ENCODE measurements at regions not wholly inside any gene's neighbourhood (a gene's known extent, or its start where the extent isn't known, plus 50 kb on each side); places are given as distances from the start of the nearest gene placed in this dataset.

DNA sequence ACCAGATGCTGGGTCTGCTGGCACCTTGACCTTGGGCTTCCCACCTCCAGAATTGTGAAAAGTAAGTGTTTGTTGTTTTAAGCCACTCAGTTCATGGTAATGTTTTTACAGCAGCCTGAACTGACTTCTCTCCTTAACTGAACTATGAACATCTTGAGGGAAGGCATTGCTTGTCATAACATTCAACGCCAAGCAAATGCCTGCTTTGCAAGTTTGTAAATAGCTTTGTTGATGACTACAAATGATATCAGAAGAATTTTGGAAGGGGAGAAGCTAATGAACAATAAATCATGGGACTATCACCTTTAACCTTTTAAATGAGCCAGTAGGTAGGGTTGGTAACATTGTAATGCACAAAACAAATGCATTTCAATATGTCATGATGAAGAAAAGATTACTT lies 402.4 kb upstream of the ADARB2 start:
- no peak for DNase-seq

DNA sequence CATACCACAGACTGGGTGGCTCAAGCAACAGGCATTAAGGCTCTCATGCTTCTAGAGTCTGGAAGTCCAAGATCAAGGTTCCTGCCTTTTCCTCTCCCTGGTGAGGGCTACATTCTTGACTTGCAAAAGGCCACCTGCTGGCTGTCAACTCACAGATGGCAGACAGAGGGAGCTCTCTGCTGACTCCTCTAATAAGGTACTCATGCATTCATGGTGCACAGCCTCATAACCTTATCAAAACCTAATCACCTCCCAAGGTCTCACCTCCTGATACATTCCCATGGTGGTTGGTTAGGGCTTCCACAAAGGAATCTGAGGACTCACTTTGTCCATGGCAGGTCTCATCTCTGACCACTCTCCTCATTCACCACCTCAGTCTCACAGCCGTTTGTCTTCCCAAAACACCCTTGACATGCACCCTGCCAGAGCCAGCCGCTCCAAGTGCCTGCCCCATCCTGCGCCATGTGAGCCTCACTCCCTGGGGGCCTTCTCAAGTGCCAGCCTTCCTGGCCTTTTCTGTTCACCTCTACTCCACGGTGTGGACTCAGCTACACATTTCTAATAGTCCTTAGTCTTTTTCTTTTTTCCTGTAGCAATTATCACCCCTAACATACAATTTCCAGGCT lies 400.3 kb upstream of the ADARB2 start:
- no peak for DNase-seq

DNA sequence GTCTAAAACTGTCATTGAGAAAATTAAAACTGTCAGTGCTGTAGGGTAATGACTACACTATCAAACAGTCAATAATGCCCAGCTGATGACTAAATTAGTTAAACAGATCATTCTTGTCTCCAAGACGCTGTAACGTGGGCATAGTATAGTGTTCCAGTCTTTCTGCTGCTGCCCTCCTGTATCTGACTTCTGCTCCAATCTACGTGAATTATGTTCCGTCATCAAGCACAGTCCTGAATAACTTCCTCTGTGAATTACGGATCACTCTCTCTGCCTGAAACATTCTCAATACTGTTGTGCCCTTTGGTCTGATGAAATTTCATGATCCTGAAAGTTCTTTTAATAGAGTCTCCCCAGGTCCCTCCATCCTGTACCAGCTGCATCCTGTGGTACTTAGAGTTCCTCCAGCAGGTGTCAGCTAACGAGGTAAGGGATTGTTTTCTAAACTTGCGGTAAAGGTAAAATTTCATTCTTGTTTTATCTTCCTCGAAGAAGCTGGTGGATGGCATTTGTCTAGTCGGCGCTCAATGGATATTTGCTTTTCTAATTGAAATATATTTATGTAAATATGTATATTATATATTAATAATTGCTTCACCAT lies 393.5 kb upstream of the ADARB2 start:
- no peak for DNase-seq

DNA sequence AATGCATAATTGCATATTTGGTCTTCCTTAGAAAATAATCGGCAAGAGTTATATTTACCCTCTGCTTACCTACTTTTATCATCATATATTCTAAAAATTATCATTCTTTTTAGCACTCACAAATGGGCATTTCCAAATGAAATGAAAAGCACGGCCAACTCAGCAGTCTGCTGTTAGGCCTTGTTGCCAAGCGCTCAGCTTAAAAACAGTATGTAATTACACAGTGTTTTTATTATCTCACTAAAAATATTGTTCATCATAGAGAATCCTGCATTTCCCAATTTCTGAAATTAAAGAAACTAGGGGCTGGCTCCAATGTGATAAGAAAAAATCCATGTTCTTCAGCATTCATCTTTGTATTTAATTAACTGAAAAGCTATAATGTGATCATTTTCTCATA lies 391.7 kb upstream of the ADARB2 start:
- DNase-seq = no peak

DNA sequence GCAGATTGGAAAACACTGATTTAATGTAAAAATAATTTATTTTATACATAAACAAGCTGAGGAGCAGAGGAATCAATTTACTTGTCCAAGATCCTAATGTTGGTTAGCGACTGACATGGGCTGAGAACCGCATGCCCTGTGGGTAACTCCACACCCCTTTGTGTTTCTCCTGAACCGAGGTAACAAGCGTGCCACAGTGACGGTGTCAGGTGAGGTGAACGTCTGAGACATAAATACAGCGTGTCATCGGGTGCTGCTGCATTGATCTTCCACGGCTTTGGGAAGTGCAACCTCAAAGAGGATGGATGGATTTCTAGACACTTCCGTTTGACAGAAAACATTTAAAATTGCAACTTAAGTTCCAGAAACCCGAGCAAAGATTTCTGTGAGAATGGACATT lies 386.8 kb upstream of the ADARB2 start:
- DNase-seq = no peak

DNA sequence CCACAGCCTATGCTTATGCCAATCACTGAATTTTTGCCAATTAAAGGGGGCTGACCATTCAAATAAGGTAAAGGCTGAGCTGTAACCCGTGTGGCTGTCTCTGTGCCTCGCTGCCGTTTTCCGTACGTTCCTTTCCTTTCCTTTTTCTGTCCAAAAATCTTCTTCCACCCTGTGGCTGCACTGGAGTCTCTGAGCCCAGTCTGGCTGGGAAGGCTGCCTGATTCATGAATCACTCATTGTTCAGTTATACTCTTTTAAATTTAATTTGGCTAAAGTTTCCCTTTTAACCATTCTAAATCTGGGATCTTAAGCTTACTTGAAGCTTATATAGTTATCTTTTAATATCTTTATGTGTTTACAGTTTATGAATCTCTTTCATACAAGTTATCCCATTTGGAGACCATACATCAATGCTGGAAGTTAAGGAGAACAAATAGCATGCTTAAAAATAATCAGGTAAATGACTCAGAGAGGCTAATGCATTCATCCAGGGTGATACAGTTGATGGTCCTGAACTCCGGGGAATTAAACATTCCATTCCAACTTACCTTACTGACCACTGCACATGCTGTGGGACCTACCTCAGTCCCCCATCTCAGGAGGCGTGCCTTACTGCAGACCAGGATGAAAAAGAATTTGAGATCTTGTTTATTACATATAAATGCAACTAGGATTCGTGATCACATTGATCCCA lies 385.3 kb upstream of the ADARB2 start:
- no peak for DNase-seq

DNA sequence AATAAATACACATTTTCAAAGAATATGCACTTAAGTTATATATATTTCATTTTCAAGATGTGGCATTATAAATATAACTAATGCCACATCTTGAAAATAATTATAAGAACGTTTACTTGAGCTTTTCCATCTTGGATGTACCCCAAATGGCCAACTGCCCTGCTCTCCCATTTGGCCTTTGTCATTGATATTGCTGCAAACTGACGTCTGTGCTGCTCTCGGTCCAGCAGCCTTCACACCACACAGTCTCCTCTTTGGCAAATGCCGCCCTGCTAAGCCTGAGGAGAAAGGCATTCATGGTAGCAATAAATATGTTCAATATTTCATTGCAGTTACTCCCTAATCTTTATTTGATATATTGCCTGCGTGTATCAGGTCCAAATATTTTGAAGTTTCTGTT lies 384.6 kb upstream of the ADARB2 start:
- DNase-seq = no peak

DNA sequence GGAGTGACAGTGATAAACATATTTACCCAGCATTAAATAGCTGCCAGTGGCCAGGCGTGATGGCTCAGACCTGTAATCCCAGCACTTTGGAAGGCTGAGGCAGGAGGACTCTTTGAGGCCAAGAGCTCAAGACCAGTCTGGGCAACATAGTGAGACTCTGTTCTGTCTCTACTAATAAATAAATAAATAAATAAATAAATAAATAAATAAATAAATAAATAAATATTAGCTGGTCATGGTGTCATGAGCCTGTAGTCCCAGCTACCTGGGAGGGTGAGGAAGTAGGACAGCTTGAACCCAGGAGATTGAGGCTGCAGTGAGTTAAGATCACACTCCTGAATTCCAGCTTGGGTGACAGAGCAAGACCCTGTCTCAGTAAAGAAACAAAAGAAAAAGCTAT lies 384.0 kb upstream of the ADARB2 start:
- no peak for DNase-seq

DNA sequence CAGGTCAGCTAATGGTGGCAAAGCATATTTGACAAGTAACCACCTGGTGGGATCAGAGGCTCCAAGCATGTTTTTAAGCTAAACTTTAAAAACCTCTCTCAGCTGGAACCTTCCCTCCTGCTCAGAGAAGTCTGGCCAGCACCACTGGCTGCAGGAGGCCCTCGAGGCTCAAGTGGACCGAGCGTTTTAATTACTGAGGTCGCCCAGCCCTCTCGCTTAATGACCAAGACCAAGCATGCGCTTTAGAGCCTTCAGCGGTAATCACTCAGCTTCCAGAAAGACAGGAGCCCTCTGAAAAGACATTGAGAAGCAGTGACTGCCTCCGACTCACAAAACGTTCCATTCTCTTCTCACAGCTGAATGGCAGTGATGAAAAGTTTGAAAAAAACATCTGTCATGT lies 383.4 kb upstream of the ADARB2 start:
- DNase-seq = no peak

DNA sequence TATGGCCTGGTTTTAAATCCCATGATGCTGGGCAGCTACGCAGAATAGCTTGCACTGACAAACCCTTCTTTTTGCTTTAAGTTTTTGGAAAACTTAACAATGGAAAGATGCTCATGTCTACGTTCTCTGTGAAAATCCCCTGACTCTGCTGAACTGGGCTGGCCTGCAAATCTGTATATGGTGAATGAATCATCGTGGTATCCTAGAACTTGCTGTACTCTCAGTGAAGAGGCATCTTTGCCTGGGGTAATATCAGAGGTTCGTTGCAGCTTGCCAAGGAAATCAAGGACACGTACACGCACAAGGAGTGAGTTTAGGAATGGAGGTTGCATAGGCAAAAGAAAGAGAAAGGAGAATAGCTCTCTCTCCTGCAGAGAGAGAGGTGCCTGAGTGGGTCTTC lies 382.0 kb upstream of the ADARB2 start:
- DNase-seq = no peak

DNA sequence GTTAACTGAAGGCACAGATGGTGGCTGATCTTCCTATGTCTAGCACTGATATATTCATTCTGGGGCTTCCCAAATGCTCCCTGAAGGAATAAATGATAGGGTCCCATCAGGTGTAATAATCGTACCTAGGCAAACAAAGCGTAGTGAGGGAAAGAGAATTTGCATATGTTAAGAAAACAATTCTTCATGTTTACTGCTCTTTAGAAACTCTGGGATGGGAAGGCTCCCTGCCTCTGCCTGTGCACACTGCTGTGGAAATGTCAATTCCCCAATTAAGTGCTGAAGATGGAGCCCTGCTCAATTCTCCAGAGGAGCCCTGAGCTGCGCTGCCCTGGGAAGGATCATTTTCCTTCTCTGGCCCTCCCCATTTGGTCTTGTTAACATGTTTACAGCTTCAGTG lies 380.9 kb upstream of the ADARB2 start:
- DNase-seq = no peak

DNA sequence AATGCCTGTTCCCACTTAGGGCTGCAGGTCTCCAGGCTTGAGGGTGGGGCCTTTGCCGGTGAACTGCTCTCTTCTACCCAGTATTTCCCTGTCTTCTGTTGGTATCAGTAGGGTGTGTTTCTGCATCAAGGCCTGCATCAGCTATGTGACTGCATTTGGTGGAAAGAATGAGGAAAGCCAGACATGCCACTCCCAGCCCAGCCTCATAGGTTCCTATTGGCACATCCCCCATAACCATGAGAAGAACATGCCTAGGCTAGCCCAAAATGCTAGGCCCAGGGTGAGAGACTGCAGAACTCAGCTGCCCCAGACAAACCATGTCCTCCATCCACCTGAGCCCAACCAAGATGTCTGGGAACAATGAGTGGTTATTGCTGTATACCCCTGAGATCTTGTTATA lies 380.3 kb upstream of the ADARB2 start:
- no peak for DNase-seq

DNA sequence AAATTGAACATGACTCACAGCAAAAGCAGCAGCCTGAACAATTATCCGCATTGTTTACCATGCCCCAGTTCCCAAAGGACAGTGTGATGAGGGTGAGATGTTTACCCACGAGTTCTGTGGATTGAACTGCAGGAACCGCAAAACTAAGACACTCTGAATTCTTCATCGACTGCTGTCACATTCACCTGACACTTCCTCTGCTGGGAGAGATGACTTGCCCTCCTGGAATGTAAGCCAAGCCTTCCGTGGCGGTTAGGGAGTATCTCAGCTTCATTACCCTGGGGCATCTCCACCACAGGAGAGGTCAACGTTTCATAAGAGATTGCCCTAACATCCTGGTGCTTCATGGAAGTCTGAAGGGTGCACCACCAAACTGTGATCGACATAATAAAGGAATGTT lies 374.6 kb upstream of the ADARB2 start:
- DNase-seq = no peak

DNA sequence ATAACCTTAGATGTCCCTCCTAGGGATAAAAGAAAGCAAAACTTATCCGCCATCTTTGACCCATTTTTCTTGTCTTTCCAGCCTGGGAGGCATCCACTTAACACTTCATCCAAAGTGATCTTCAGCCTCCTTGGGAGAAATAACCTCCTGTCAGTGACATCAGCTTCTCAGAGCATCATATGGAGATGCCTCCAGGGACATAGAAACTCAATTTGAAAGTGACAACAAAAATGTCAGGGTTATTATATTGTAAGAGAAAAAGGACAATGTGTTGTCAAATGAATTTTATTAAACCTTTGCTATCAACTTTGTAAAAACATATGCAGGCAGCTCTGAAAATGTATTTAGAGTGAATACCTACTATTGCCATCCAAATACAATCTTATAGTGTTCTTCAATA lies 371.2 kb upstream of the ADARB2 start:
- no peak for DNase-seq

DNA sequence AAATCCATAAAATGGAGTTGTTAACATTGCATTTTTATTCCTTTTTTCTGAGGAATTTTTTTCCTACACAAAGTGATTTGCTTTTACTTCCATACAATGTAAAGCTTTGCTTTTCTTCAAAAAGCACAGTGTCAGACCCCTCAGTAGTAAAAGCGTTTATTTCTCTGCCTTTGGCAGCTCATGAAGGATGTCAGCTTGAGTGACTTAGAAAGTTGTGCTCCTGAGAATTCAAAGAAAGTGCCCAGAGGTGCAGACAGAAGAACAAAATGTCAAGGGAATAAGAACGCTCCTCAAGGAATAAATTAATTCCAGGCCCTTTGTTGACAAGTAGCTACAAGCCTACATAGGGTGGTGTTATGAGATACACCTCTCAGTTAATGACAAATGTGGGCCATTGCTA lies 369.3 kb upstream of the ADARB2 start:
- no peak for DNase-seq

DNA sequence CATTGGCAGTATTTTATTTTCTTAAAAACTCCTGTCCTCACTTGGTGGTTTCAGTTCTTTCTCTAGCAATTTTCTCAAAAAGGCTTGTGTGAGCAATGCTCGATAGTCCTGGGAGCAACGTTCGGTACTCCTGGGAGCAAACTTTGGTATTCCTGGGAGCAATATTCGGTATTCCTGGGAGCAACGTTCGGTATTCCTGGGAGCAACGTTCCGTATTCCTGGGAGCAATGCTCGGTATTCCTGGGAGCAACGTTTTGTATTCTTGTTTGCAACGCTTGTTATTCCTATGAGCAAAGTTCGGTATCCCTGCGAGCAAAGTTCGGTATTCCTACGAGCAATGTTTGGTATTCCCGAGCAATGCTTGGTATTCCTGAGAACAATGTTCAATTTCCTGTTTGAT lies 362.0 kb upstream of the ADARB2 start:
- no peak for DNase-seq

DNA sequence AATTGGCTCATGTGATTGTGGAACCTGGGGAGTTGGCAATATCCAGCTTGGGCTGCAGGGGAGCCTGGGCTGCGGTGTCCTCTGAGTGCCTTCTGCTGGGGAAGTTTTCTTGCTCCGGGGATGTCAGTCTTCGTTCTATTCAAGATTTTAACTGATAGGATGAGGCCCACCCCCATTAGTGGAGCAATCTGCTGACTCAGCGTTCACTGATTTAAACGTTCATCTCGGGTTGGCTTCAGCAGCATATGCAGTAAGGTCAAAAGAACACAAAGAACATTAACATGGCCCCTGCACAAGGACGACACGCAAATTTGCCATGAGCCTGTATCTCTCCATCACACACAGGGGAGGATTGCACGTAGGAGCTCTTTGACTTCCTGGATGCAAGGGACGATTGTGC lies 360.6 kb upstream of the ADARB2 start:
- DNase-seq = no peak

DNA sequence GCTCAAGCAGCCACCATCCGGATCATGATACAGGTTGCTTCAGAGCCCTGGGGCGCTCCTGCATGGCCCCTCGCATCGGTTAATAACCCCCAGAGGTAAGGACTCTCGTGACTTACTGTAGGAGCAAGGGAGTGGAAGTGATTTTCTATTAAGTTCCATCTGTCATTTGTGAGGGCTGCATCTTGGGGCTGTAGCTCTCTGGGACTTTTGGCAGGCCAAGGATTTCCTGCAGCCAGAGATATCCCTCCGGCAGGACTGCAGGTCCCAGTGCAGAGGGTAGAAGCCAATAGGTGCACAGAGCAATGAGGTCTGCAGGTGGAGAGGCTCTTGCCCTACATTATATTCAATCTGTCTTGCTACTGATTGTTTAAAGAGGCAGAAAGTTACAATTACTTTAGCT lies 356.8 kb upstream of the ADARB2 start:
- no peak for DNase-seq

DNA sequence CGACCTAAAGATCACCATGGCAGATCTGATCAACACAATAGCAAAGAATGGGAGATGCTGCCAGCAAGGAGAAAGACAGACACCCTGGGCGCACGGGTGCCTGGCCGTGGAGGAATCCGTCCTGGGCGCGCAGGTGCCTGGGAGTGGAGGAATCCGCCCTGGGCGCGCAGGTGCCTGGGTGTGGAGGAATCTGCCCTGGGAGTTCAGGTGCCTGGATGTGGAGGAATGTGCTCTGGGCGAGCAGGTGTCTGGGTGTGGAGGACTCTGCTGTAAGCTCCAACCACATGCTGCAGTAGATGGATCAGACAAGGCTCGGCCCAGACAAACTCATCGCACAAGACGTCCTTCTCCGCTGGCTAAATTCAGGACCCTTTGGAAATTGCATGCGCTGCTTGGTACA lies 346.3 kb upstream of the ADARB2 start:
- DNase-seq = no peak

DNA sequence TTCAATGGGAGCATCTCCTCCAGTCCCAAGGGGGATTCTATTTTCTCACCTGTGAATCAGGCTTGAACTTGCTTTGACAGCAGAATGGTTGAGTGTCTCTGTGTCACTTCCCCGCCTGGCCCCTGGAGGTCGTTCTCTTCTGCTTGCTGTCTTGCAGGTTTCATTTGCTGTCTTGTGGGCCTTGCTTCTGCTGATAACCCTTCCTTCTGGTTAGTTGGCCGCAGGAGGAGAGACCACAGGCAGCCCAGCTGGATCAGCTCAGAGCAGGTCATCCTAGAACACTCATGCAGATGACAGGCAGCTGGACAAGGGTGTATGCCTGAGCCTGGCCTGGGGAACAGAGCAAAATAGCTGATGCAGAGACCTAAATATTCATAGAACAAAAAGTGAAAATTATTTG lies 344.2 kb upstream of the ADARB2 start:
- no peak for DNase-seq

DNA sequence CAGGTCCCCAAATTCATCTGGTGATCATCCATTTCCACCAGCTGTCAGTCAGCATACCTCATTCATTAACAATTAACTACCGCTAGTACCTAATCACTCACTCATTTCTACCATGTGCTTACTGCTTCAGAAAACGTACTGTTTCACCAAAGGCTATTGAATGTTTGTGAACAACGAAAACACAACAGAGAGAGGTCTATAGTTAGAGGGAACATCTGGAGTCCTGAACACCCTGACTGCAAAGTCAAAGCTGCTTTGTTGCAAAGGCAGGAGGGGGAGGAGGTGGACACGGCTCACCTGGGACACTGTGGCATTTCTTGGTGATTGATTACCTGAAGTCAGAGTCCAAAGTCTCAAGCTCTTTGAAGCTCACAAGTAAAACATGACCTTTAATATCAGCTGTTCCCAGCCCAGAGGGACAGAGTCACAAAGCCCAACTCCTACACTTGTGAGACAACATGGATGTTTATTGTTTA lies 342.3 kb upstream of the ADARB2 start:
- DNase-seq = no peak

DNA sequence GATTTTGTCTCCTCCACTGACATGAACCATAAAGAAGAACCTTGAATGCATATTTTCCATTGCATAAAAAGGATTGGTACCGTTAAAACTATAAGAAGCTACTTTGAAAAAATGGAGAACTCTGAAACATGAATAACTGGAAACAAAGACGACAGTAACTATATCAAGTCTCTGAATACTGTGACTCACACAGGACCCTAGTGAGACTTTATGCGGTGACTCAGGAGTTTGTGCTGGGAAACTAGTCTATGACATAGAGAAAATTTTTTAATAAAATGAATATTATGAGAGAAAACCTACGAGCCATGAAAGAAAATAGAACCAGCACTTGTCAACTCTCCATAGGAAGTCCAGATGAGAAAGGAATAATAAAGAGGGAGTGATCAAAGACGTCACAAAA lies 339.9 kb upstream of the ADARB2 start:
- no peak for DNase-seq

DNA sequence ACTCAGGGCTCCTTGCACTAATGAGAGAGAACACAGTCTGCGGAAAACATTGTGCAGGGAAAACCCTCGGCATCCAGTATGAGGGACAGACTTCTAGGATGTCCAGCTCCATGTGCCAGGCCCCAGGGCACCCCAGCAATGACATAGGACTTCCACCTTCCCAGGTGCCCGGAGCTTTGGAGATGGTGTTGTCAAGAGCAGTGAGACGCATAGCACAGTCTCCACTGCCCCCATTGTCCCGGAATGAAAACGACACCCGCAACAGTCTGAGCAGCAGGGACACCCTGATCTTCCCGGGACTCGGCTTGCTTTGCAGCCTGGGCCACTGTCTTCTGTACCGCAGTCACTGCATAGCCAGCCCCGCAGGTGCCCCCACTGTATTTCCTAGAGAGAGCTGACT lies 339.2 kb upstream of the ADARB2 start:
- DNase-seq = no peak

DNA sequence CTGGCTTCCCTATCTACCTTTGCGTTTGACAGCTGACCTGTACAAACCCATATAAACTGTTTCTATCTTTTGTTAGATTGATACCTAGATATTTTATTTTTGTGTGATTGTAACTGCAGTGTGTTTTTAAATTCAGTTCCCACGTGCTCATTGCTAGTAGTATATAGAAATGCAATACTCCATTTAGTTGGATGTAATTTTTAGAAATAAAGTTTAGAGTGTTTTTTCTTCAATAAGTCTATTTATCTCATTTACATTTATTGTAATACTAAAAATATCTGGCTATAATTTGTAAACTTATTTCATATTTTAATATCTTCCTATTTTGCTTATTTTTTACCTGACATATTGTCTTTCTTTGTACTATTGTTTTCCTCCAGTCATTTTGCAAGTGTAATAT lies 329.7 kb upstream of the ADARB2 start:
- DNase-seq = no peak

DNA sequence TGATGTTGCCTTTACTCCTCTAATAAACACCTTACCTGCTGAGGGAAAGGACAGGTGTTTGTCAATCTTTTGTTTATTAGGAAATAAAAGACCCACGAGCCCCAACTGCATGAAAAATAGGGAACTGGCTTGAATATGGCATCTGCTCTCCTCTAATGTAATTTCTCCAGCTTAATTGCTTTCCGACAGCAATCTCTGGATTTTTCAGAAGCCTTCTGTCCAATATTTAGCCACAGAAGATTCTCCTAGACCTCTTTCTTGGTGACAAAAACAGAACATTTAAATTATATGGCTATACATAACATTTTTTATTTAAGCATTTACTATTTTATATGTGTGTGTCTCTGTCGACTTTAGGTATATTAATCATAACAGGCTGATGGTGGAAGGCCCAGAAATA lies 317.4 kb upstream of the ADARB2 start:
- DNase-seq = no peak
